C4-2B (cell line): ENCODE measurements at regions not wholly inside any gene's neighbourhood (a gene's known extent, or its start where the extent isn't known, plus 50 kb on each side); places are given as distances from the start of the nearest gene placed in this dataset.

Experiments
- H3K27ac ChIP-seq: fragments of 450-650 bp; 2 replicates; pipeline ENCODE4 v1.5.1; 2017
- ZFX ChIP-seq: fragments of 450-650 bp; IDR thresholded peaks from 2 replicates; pipeline ENCODE4 v1.6.1; 2017
- TF ChIP-seq, protein P1 (sequence below): fragments of 450-650 bp; conservative IDR thresholded peaks from 2 replicates; pipeline ENCODE4 v1.5.1; 2017; ENCODE audit warnings: mild to moderate bottlenecking

DNA sequence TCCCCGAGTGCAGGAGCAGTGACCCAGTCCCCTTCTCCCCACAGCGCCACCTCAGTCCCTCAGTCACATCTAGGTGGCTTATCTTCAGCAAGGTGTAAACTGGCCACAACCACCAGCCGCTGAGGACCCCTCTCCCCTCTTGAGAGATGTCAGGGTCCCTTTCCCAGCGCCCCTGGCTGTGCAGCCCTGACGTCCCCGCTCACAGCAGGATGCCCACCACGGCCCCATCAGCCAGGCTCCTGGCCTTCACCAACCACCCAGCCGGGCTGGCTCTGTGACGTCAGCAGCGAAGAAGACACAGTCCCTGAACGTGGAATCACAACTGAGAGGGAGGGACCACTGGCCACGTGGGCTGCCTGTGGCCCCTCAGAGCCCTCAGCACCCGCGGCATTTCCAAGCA, 249.4 kb downstream of the NPHP4 start:
- H3K27ac ChIP-seq = no peak overlapping the region

GRCh38 chr1:5742032-5742431, 250.2 kb downstream of the NPHP4 start:
- no peak overlapping the region for H3K27ac ChIP-seq
- TF ChIP-seq ZFX = no peak
- TF ChIP-seq, protein P1, sequence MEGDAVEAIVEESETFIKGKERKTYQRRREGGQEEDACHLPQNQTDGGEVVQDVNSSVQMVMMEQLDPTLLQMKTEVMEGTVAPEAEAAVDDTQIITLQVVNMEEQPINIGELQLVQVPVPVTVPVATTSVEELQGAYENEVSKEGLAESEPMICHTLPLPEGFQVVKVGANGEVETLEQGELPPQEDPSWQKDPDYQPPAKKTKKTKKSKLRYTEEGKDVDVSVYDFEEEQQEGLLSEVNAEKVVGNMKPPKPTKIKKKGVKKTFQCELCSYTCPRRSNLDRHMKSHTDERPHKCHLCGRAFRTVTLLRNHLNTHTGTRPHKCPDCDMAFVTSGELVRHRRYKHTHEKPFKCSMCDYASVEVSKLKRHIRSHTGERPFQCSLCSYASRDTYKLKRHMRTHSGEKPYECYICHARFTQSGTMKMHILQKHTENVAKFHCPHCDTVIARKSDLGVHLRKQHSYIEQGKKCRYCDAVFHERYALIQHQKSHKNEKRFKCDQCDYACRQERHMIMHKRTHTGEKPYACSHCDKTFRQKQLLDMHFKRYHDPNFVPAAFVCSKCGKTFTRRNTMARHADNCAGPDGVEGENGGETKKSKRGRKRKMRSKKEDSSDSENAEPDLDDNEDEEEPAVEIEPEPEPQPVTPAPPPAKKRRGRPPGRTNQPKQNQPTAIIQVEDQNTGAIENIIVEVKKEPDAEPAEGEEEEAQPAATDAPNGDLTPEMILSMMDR = no peak

More for the DNA sequence above, 249.4 kb downstream of the NPHP4 start:
- TF ChIP-seq, protein P1 = no peak
- no peak for TF ChIP-seq ZFX

DNA sequence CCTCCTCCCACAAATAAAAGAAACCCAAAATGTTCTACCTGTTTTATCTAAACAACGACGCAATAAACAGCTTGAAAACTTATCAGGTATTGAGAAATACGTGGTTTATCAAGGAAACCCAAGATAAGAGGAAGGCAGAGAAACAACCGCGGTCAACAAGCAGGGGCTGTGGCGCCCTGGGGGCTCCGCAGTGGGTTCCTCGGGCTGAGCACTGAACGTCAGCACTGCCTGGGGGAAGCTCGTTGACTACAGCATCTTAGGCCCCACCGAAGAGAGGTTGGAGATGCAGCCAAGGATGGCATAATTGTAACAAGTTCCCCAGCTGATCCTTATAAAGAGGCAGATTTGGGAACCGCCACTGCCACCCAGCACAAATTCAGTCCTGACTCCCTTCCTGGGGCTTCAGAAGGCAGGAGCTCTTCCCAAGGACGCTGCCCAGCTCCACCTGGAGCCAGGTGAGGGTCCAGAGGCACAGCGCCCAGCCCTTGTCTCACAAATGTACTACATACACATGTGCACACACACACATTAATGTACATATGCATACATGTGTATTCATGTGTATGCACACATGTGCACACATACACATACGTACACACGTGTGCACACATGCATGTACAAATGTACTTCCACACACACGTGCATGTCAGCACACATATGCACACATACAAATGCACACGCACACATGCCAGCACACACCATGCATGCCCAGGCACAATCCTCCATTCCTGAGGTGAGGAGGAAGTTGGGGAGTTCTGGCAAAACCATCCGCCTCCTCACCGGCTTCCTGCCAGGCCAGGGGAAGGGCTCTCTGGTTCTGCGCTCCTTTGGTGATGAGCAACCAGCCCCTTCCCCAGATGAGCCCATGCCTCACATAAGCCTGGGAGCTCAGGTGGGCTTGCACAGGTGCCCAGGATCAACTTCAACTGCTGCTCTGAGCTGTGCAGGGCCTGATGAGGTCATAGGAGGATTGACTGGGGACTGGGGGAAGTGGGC, 251.1 kb downstream of the NPHP4 start:
- no peak for TF ChIP-seq ZFX
- TF ChIP-seq, protein P1 = no peak

GRCh38 chr1:5740450-5740849, 251.8 kb downstream of the NPHP4 start:
- no peak overlapping the region for H3K27ac ChIP-seq
- TF ChIP-seq, protein P1 = no peak
- no peak for TF ChIP-seq ZFX

More for the DNA sequence above, 251.1 kb downstream of the NPHP4 start:
- no peak overlapping the region for H3K27ac ChIP-seq

DNA sequence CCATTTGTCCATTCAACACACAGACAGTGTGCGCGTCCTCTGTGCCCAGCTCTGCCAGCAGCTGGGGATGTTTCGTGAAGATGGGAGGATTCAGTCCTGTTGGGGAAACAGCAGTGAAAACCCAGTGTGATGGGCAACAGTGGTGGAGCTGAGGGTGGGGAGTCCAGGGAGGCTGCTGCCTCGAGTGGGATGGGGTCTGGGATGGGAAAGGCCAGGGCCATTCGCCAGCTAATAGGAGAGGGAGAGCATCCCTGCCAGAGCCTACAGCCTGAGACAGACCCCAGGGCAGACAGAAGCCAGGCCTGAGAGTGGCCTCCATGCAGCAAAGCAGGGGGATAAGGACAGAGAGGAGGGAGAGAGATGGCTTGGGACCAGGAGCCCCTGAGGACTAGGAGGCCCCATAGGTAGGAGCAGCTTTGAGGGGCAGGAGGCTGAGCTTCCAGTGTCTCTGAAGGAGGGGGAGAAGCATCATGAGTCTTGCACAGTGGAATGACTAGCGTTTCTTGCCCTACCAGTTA, 252.6 kb downstream of the NPHP4 start:
- TF ChIP-seq ZFX = no peak
- TF ChIP-seq, protein P1 = no peak
- no peak overlapping the region for H3K27ac ChIP-seq

- no peak for TF ChIP-seq ZFX
- TF ChIP-seq, protein P1 = no peak
- H3K27ac ChIP-seq = no peak overlapping the region
Measured at GRCh38 chr1:5738911-5739462, 253.2 kb downstream of the NPHP4 start.

- no peak overlapping the region for H3K27ac ChIP-seq
- TF ChIP-seq ZFX = no peak
- TF ChIP-seq, protein P1 = no peak
Measured at GRCh38 chr1:5737081-5737480, 255.1 kb downstream of the NPHP4 start.
